ENCODE measurements at regions not wholly inside any gene's neighbourhood (a gene's known extent, or its start where the extent isn't known, plus 50 kb on each side); places are given as distances from the start of the nearest gene placed in this dataset.

- TF ChIP-seq CTCF (IDR thresholded peaks at IDR 0.05) (no peak), POLR2A (IDR thresholded peaks at IDR 0.05) (no peak)
These were observed 680.1 kb downstream of the GALC start for GRCh38 chr14:87312894-87313205.

All from esophagus squamous epithelium (tissue), 4 donors.